HEK293 (cell line): ENCODE measurements at regions not wholly inside any gene's neighbourhood (a gene's known extent, or its start where the extent isn't known, plus 50 kb on each side); places are given as distances from the start of the nearest gene placed in this dataset.

Source experiments
- CTCF ChIA-PET: fragments of 350-600 bp; formaldehyde crosslinking; extraction: SDS; loops from one replicate; lab custom pipeline; 2021; ENCODE audit warnings: antibody characterized with exemption; lab: Yijun Ruan, JAX
- POLR2A ChIA-PET: fragments of 300-600 bp; formaldehyde crosslinking; extraction: SDS; loops from one replicate; lab custom pipeline; 2020; ENCODE audit warnings: antibody characterized with exemption, inconsistent platforms; lab: Yijun Ruan, JAX
- H3K27ac ChIP-seq: fragments of 200-500 bp; sonication (Bioruptor generic); 2 replicates; pipeline ENCODE4 v1.5.1; 2014; ENCODE audit warnings: low read depth, low read length, control low read depth, inconsistent platforms; ENCODE audit errors: extremely low read depth
- H3K36me3 ChIP-seq, 2 experiments: fragments of 200-500 bp in 1 of 2; sonication (Bioruptor generic) in 1 of 2; 1 replicate in 1 of 2; 2 replicates in 1 of 2; pipeline ENCODE4 v1.5.1; 2014 to 2017; ENCODE audit warnings: inconsistent platforms in 2 of 2, low read length in 2 of 2; ENCODE audit not compliant: control insufficient read depth in 2 of 2, insufficient read depth in 1 of 2
- H3K4me1 ChIP-seq: fragments of 200-500 bp; sonication (Bioruptor generic); 2 replicates; pipeline ENCODE4 v1.5.1; 2014; ENCODE audit warnings: mild to moderate bottlenecking, low read length, inconsistent platforms; ENCODE audit not compliant: control insufficient read depth, insufficient read depth
- H3K4me3 ChIP-seq: 2 replicates; pipeline ENCODE4 v1.5.1; 2011; ENCODE audit warnings: low read depth, mild to moderate bottlenecking, control low read depth, low read length, moderate library complexity
- H3K9me3 ChIP-seq: fragments of 200-500 bp; sonication (Bioruptor generic); 2 replicates; pipeline ENCODE4 v1.5.1; 2014; ENCODE audit warnings: low read depth, low read length, inconsistent platforms; ENCODE audit not compliant: control insufficient read depth, insufficient read depth
- AEBP2 ChIP-seq: fragments of 450-650 bp; formaldehyde crosslinking; IDR thresholded peaks from 2 replicates; pipeline ENCODE4 v1.5.1; 2016; ENCODE audit warnings: missing biosample characterization, missing genetic modification characterization, borderline replicate concordance
- GLIS2 ChIP-seq: fragments of 450-650 bp; formaldehyde crosslinking; IDR thresholded peaks from 2 replicates; pipeline ENCODE4 v1.5.1; 2016; ENCODE audit warnings: missing biosample characterization, missing genetic modification characterization
- MEIS1 ChIP-seq: sonication (generic); formaldehyde crosslinking; IDR thresholded peaks from 2 replicates; pipeline ENCODE4 v1.8.1; 2022; ENCODE audit warnings: missing genetic modification reagents, mild to moderate bottlenecking, borderline replicate concordance
- YY1 ChIP-seq: fragments of 450-650 bp; formaldehyde crosslinking; IDR thresholded peaks from 2 replicates; pipeline ENCODE4 v1.5.1; 2018; ENCODE audit warnings: missing biosample characterization, missing genetic modification characterization
- ZBTB11 ChIP-seq: fragments of 450-650 bp; formaldehyde crosslinking; conservative IDR thresholded peaks from 2 replicates; pipeline ENCODE4 v1.5.1; 2016; ENCODE audit warnings: low read depth, missing biosample characterization, missing genetic modification characterization
- ZBTB7A ChIP-seq: fragments of 450-650 bp; formaldehyde crosslinking; IDR thresholded peaks from 2 replicates; pipeline ENCODE4 v1.5.1; 2016; ENCODE audit warnings: low read depth, missing biosample characterization, missing genetic modification characterization
- ZFP41 ChIP-seq: fragments of 450-650 bp; formaldehyde crosslinking; IDR thresholded peaks from 2 replicates; pipeline ENCODE4 v1.5.1; 2016; ENCODE audit warnings: missing biosample characterization, missing genetic modification characterization, borderline replicate concordance
- ZNF202 ChIP-seq: fragments of 450-650 bp; formaldehyde crosslinking; IDR thresholded peaks from 2 replicates; pipeline ENCODE4 v1.5.1; 2016; ENCODE audit warnings: missing biosample characterization, missing genetic modification characterization, borderline replicate concordance
- ZNF311 ChIP-seq: fragments of 450-650 bp; formaldehyde crosslinking; IDR thresholded peaks from 2 replicates; pipeline ENCODE4 v1.5.1; 2017; ENCODE audit warnings: missing biosample characterization, missing genetic modification characterization, borderline replicate concordance
- ZNF391 ChIP-seq: fragments of 450-650 bp; formaldehyde crosslinking; IDR thresholded peaks from 2 replicates; pipeline ENCODE4 v1.5.1; 2016; ENCODE audit warnings: low read depth, missing biosample characterization, missing genetic modification characterization, borderline replicate concordance
- ZNF398 ChIP-seq: fragments of 450-650 bp; formaldehyde crosslinking; IDR thresholded peaks from 2 replicates; pipeline ENCODE4 v1.5.1; 2017; ENCODE audit warnings: missing biosample characterization, missing genetic modification characterization
- ZNF561 ChIP-seq: fragments of 450-650 bp; IDR thresholded peaks from 2 replicates; pipeline ENCODE4 v1.5.1; 2018; ENCODE audit warnings: missing biosample characterization, missing genetic modification characterization, borderline replicate concordance
- ZNF585B ChIP-seq: fragments of 450-650 bp; formaldehyde crosslinking; IDR thresholded peaks from 2 replicates; pipeline ENCODE4 v1.5.1; 2016; ENCODE audit warnings: missing biosample characterization, missing genetic modification characterization
- ZNF626 ChIP-seq: fragments of 450-650 bp; sonication (Bioruptor Pico); formaldehyde crosslinking; IDR thresholded peaks from 2 replicates; pipeline ENCODE4 v1.5.1; 2018; ENCODE audit warnings: missing biosample characterization, missing genetic modification characterization, inconsistent platforms
- ZNF658 ChIP-seq: fragments of 450-650 bp; formaldehyde crosslinking; IDR thresholded peaks from 2 replicates; pipeline ENCODE4; 2016; ENCODE audit warnings: missing biosample characterization, missing genetic modification characterization

- ChIA-PET POLR2A (no interaction called here), CTCF (no interaction called here)
- no peaks in the 10 kb centered on the region for H3K9me3 ChIP-seq
- no peaks in the 10 kb centered on the region for H3K4me1 ChIP-seq
- no peak overlapping the region for H3K27ac ChIP-seq
- H3K36me3 ChIP-seq: no peaks in the 10 kb centered on the region
- TF ChIP-seq GLIS2 (no peak), ZNF391 (tag by site-specific recombination) (no peak)
- no peak overlapping the region for H3K4me3 ChIP-seq
These were observed 586.1 kb downstream of the FRK start for GRCh38 chr6:115474443-115475041.

GRCh38 chr6:115468272-115469005 lies 592.3 kb downstream of the FRK start:
- H3K36me3 ChIP-seq: no peaks in the 10 kb centered on the region
- CTCF ChIA-PET: no interaction called here
- POLR2A ChIA-PET: no interaction called here
- no peak overlapping the region for H3K27ac ChIP-seq
- no peaks in the 10 kb centered on the region for H3K9me3 ChIP-seq
- no peak for TF ChIP-seq YY1 (tag by site-specific recombination)
- TF ChIP-seq AEBP2 (tag by site-specific recombination): no peak
- no peak for TF ChIP-seq ZNF626 (tag by site-specific recombination)
- no peak for TF ChIP-seq ZBTB7A (tag by site-specific recombination)
- TF ChIP-seq ZNF398 (tag by site-specific recombination): no peak
- no peak for TF ChIP-seq ZBTB11 (tag by site-specific recombination)
- no peak for TF ChIP-seq ZFP41 (tag by site-specific recombination)
- no peak for TF ChIP-seq ZNF311 (tag by site-specific recombination)
- no peak for TF ChIP-seq ZNF561 (tag by site-specific recombination)
- TF ChIP-seq MEIS1 (CRISPR knock-in tag): no peak
- TF ChIP-seq, all 188 proteins: peak for 0
- no peak overlapping the region for H3K4me3 ChIP-seq
- H3K4me1 ChIP-seq: no peaks in the 10 kb centered on the region

- ChIA-PET CTCF (no interaction called here), POLR2A (no interaction called here)
- no peak overlapping the region for H3K27ac ChIP-seq
- H3K4me3 ChIP-seq: no peak overlapping the region
- H3K9me3 ChIP-seq: no peaks in the 10 kb centered on the region
- no peaks in the 10 kb centered on the region for H3K4me1 ChIP-seq
- TF ChIP-seq ZNF585B (tag by site-specific recombination) (no peak), ZNF202 (no peak), GLIS2 (no peak), ZNF658 (no peak)
- no peaks in the 10 kb centered on the region for H3K36me3 ChIP-seq
These were observed 593.0 kb downstream of the FRK start for GRCh38 chr6:115467726-115468125.
